Activated CD4-positive, alpha-beta T cell treated with anti-CD3 and anti-CD28 coated beads, Interleukin-2, amount 10 ng/mL, durations not matched to agents 7 days and 5 days (primary cell): ENCODE measurements at regions not wholly inside any gene's neighbourhood (a gene's known extent, or its start where the extent isn't known, plus 50 kb on each side); places are given as distances from the start of the nearest gene placed in this dataset.

Experiments used
- CTCF ChIA-PET: fragments of 350-600 bp; sonication (Branson Sonifier 250); formaldehyde crosslinking; loops from one replicate; lab custom pipeline; 2021; ENCODE audit warnings: antibody characterized with exemption; lab: Charles Lee
- POLR2A ChIA-PET: fragments of 350-600 bp; sonication (Branson Sonifier 250); formaldehyde crosslinking; loops from one replicate; lab custom pipeline; 2021; ENCODE audit warnings: antibody characterized with exemption; lab: Charles Lee
- DNase-seq: peaks from one replicate; pipeline ENCODE4 v3.0.0-alpha.2; 2020
- H3K27ac Mint-ChIP-seq: one replicate; pipeline ENCODE4 v1.8.0; 2021; ENCODE audit warnings: mild to moderate bottlenecking, moderate library complexity, mixed read lengths
- H3K27me3 Mint-ChIP-seq: one replicate; pipeline ENCODE4 v1.8.0; 2021; ENCODE audit warnings: mixed read lengths
- H3K36me3 Mint-ChIP-seq: one replicate; pipeline ENCODE4 v1.8.0; 2021; ENCODE audit warnings: low read depth, mixed read lengths
- H3K4me1 Mint-ChIP-seq: one replicate; pipeline ENCODE4 v1.8.0; 2021; ENCODE audit warnings: mixed read lengths
- H3K4me3 Mint-ChIP-seq: one replicate; pipeline ENCODE4 v1.8.0; 2021; ENCODE audit warnings: mild to moderate bottlenecking, moderate library complexity, mixed read lengths
- H3K9me3 Mint-ChIP-seq: one replicate; pipeline ENCODE4 v1.8.0; 2021; ENCODE audit warnings: mixed read lengths

DNA sequence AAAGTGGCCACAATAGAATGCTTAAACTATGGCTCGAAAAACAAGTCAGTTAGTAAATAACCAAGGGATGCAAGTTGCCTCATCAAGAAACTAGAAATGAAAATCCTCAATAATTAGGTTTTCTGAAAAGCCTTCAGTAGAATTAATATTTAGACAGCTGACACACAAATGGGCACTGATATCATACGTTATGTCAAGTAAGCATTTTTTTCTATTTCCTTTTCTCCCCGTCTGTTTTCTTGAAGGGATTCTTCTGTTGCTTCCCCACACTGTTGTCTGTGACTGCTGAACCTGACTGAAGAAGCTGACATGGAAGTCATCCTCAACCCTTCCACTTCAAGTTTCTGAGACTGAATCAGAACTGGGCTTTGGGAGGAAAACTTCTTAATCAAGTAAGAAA is 151.8 kb upstream of the CADM2 start:
- DNase-seq: no peak
- peaks cover 2% of the 10 kb centered on the region for H3K9me3 Mint-ChIP-seq
- no peak overlapping the region for H3K27ac Mint-ChIP-seq
- H3K36me3 Mint-ChIP-seq: no peaks in the 10 kb centered on the region
- H3K4me1 Mint-ChIP-seq: no peaks in the 10 kb centered on the region
- H3K4me3 Mint-ChIP-seq: no peak overlapping the region
- no peaks in the 10 kb centered on the region for H3K27me3 Mint-ChIP-seq
- CTCF ChIA-PET: no interaction called here
- POLR2A ChIA-PET: no interaction called here

DNA sequence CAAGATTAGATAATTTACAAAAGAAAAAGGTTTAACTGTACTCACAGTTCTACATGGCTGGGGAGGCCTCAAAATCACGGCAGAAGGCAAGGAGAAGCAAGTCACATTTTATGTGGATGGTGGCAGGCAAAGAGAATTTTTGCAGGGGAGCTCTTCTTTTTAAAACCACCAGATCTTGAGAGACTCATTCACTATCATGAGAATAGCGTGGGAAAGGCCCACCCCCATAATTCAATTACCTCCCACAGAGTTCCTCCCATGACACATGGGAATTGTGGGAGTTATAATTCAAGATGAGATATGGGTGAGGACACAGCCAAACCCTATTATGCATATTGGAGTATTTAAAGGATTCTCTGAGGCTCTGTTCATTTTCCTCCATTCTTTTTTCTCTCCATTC is 138.7 kb upstream of the CADM2 start:
- ChIA-PET CTCF (no interaction called here), POLR2A (no interaction called here)
- no peak overlapping the region for H3K27ac Mint-ChIP-seq

DNA sequence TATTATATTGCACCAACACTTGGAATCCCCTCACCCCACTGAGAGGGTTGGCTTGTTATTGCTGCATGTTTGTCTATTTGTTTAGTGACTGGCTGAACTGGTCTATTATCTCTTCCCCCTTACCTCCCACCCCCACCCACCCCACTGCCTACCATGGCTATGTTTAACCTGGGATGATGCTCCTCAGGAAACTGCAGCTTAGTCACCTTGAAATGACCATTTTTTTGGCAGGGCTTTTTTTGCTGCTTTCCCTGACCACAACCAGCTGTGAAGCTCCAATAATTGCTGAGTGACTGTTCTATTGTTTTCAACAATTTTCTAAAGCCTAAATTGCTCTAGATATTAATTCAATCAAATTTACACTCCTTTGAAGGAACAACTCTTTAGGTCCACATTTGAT is 137.9 kb upstream of the CADM2 start:
- Mint-ChIP-seq H3K27me3 (no peaks in the 10 kb centered on the region), H3K27ac (no peak overlapping the region), H3K4me1 (no peaks in the 10 kb centered on the region), H3K36me3 (no peaks in the 10 kb centered on the region), H3K4me3 (no peak overlapping the region), H3K9me3 (peaks cover 8% of the 10 kb centered on the region)
- DNase-seq: no peak
- ChIA-PET POLR2A (no interaction called here), CTCF (no interaction called here)

More for the DNA sequence above, 138.7 kb upstream of the CADM2 start:
- DNase-seq: no peak
- Mint-ChIP-seq H3K4me1 (no peaks in the 10 kb centered on the region), H3K27me3 (no peaks in the 10 kb centered on the region), H3K4me3 (no peak overlapping the region), H3K9me3 (peaks cover 8% of the 10 kb centered on the region), H3K36me3 (no peaks in the 10 kb centered on the region)

GRCh38 chr3:84825817-84826216 is 133.0 kb upstream of the CADM2 start:
- CTCF ChIA-PET: no interaction called here
- H3K36me3 Mint-ChIP-seq: no peaks in the 10 kb centered on the region
- POLR2A ChIA-PET: no interaction called here
- peaks cover 4% of the 10 kb centered on the region for H3K9me3 Mint-ChIP-seq
- no peak overlapping the region for H3K4me3 Mint-ChIP-seq
- H3K27ac Mint-ChIP-seq: no peak overlapping the region
- no peaks in the 10 kb centered on the region for H3K4me1 Mint-ChIP-seq
- no peaks in the 10 kb centered on the region for H3K27me3 Mint-ChIP-seq
- no peak for DNase-seq

DNA sequence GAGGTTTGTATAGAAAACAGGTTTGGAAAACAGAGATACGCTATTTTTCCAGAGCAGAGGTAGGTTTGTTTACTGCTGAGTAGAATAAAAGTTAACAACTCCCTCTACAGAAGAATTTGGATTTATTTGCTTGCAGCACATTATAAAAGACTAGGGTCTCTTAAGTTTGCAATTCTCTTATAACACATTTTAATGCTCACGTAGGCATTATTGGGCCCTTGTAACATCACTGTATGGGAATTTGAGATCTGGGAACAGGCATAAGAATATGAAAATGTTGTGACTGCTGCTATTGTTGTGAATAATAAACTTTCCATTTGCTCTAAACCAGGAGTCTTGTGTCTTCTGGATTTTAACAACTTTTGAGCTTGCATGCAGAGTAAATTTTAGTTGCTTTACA is 128.3 kb upstream of the CADM2 start:
- no peaks in the 10 kb centered on the region for H3K36me3 Mint-ChIP-seq
- DNase-seq: no peak
- H3K4me1 Mint-ChIP-seq: no peaks in the 10 kb centered on the region
- peaks cover 8% of the 10 kb centered on the region for H3K9me3 Mint-ChIP-seq
- ChIA-PET CTCF (no interaction called here), POLR2A (no interaction called here)
- H3K27me3 Mint-ChIP-seq: no peaks in the 10 kb centered on the region
- H3K4me3 Mint-ChIP-seq: no peak overlapping the region
- H3K27ac Mint-ChIP-seq: no peak overlapping the region

GRCh38 chr3:84835366-84835765 is 123.4 kb upstream of the CADM2 start:
- H3K4me3 Mint-ChIP-seq: no peak overlapping the region
- no peaks in the 10 kb centered on the region for H3K4me1 Mint-ChIP-seq
- no peaks in the 10 kb centered on the region for H3K27me3 Mint-ChIP-seq
- H3K36me3 Mint-ChIP-seq: no peaks in the 10 kb centered on the region
- DNase-seq: no peak
- CTCF ChIA-PET: no interaction called here
- H3K27ac Mint-ChIP-seq: no peak overlapping the region
- H3K9me3 Mint-ChIP-seq: peaks cover 8% of the 10 kb centered on the region
- POLR2A ChIA-PET: no interaction called here

- no peak overlapping the region for H3K4me3 Mint-ChIP-seq
- H3K27ac Mint-ChIP-seq: no peak overlapping the region
- ChIA-PET CTCF (interaction anchor here (0.6 kb wide), 2 partner anchors 251 to 263 kb away, joined by 3 to 6 read pairs; no protein-coding TSS in a partner anchor), POLR2A (no interaction called here)
- no peaks in the 10 kb centered on the region for H3K27me3 Mint-ChIP-seq
- H3K4me1 Mint-ChIP-seq: no peaks in the 10 kb centered on the region
- no peaks in the 10 kb centered on the region for H3K36me3 Mint-ChIP-seq
- no peak for DNase-seq
- peaks cover 14% of the 10 kb centered on the region for H3K9me3 Mint-ChIP-seq
Observed at GRCh38 chr3:84836961-84837360, 121.8 kb upstream of the CADM2 start.

DNA sequence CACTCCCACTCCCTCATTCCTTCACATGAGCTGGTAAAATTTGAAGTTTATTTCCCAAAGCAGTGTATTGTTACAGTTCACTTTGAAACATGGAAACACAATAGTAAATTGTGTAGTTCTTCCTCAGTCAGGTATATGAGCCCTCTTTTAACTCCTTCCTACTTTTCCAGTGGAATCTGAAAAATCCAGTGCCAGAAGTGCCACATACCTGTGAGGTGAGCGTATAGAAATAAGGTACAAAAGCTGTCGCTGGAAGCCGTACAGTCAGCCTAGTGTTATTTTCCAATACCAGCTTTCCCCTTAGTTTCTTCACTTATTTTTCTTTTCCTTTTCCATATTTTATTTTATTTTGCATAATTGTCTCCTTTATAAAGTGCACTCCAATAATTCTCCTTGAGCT is 81.7 kb upstream of the CADM2 start:
- H3K27me3 Mint-ChIP-seq: no peaks in the 10 kb centered on the region
- peaks cover 7% of the 10 kb centered on the region for H3K9me3 Mint-ChIP-seq
- no peaks in the 10 kb centered on the region for H3K4me1 Mint-ChIP-seq
- H3K4me3 Mint-ChIP-seq: no peak overlapping the region
- H3K27ac Mint-ChIP-seq: no peak overlapping the region
- ChIA-PET POLR2A (no interaction called here), CTCF (no interaction called here)
- no peak for DNase-seq
- no peaks in the 10 kb centered on the region for H3K36me3 Mint-ChIP-seq

DNA sequence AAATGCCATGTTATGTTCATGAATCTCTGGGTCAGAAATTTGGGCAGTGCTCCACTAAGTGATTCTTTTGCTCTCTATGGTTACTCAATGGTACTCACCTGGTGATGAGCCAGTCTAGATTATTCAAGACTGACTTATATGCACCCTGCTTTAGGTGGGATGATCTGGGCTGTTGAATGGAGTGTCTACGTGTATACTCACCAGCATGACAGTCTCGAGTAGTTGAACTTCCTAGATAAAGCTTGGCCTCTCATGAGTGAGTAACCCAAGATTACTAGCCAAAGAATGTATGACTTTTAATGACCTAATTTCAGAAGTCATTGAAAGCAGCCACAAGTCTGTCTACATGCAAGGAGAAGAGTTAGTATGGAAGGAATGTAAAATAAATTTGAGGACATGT is 77.5 kb upstream of the CADM2 start:
- ChIA-PET CTCF (no interaction called here), POLR2A (no interaction called here)
- Mint-ChIP-seq H3K9me3 (peaks cover 5% of the 10 kb centered on the region), H3K4me1 (no peaks in the 10 kb centered on the region), H3K27me3 (no peaks in the 10 kb centered on the region), H3K27ac (no peak overlapping the region), H3K36me3 (no peaks in the 10 kb centered on the region), H3K4me3 (no peak overlapping the region)
- DNase-seq: no peak

- POLR2A ChIA-PET: no interaction called here
- no peaks in the 10 kb centered on the region for H3K36me3 Mint-ChIP-seq
- no peak overlapping the region for H3K4me3 Mint-ChIP-seq
- no peaks in the 10 kb centered on the region for H3K27me3 Mint-ChIP-seq
- no peak for DNase-seq
- no peak overlapping the region for H3K27ac Mint-ChIP-seq
- peaks cover 5% of the 10 kb centered on the region for H3K9me3 Mint-ChIP-seq
- CTCF ChIA-PET: no interaction called here
- H3K4me1 Mint-ChIP-seq: no peaks in the 10 kb centered on the region
Observed at GRCh38 chr3:84885199-84885882, 73.4 kb upstream of the CADM2 start.

GRCh38 chr3:84891851-84892250 is 66.9 kb upstream of the CADM2 start:
- Mint-ChIP-seq H3K9me3 (peaks cover 20% of the 10 kb centered on the region), H3K36me3 (no peaks in the 10 kb centered on the region), H3K27ac (no peak overlapping the region), H3K4me1 (no peaks in the 10 kb centered on the region), H3K4me3 (no peak overlapping the region), H3K27me3 (no peaks in the 10 kb centered on the region)
- ChIA-PET CTCF (no interaction called here), POLR2A (no interaction called here)
- DNase-seq: no peak

- Mint-ChIP-seq H3K9me3 (peaks cover 22% of the 10 kb centered on the region), H3K27me3 (no peaks in the 10 kb centered on the region), H3K36me3 (no peaks in the 10 kb centered on the region), H3K4me3 (no peak overlapping the region), H3K27ac (no peak overlapping the region), H3K4me1 (no peaks in the 10 kb centered on the region)
- DNase-seq: no peak
- ChIA-PET CTCF (no interaction called here), POLR2A (no interaction called here)
Observed at GRCh38 chr3:84893211-84893610, 65.6 kb upstream of the CADM2 start.

GRCh38 chr3:84904212-84904611 is 54.6 kb upstream of the CADM2 start:
- Mint-ChIP-seq H3K9me3 (peaks cover 11% of the 10 kb centered on the region), H3K4me3 (no peak overlapping the region), H3K27me3 (no peaks in the 10 kb centered on the region), H3K36me3 (no peaks in the 10 kb centered on the region), H3K27ac (no peak overlapping the region), H3K4me1 (no peaks in the 10 kb centered on the region)
- no peak for DNase-seq
- CTCF ChIA-PET: no interaction called here
- POLR2A ChIA-PET: no interaction called here

DNA sequence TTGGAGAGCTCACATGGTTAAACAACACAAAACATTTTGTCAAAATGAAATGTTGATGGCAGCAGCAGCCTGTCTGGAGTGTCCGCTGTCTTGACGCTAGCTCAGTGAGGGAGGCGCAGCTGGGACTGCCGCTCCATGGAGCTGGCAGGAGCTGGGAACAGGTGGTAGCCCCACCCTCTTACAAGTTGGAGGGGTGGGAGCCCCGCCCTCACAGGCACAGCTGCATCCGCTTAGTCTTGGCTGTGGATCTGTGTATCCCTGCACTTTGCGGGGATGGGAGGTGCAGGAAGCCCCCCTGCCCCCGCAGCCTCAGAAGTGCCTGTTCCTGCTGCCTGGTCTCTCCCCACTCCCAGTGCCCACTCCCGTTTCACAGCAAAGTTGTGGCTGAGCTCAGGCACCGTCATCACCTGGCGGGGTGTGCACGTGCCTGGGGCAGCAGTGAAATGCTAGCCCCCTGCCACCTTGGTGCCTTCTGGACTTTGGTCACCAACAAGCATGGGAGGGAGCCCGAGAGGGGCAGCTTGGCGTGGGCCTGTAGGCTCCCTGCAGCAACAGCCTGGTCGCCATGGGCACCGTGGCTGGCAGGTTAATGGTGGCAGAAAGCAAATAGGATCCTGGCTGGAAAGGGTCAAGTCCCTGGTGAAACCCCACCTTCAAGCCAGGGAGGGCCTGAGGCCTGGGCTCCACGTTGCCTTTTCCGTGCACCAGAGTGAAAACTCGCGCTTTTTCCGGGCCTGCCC is 53.8 kb upstream of the CADM2 start:
- ChIA-PET POLR2A (no interaction called here), CTCF (no interaction called here)
- Mint-ChIP-seq H3K4me3 (no peak overlapping the region), H3K4me1 (no peaks in the 10 kb centered on the region), H3K27me3 (no peaks in the 10 kb centered on the region), H3K9me3 (peaks cover 10% of the 10 kb centered on the region), H3K36me3 (no peaks in the 10 kb centered on the region), H3K27ac (no peak overlapping the region)
- DNase-seq: no peak
